Stimulated activated CD4-positive, alpha-beta T cell treated with anti-CD3 and anti-CD28 coated beads, Interleukin-1b, Interleukin-23, amount 100 ng/mL, for 4 hours (primary cell): ENCODE measurements at regions not wholly inside any gene's neighbourhood (a gene's known extent, or its start where the extent isn't known, plus 50 kb on each side); places are given as distances from the start of the nearest gene placed in this dataset.

Experiments
- DNase-seq, 2 donors: peaks; one replicate each; pipeline ENCODE4 v3.0.0-alpha.2; 2020; ENCODE audit warnings: low read depth in 2 of 2

DNA sequence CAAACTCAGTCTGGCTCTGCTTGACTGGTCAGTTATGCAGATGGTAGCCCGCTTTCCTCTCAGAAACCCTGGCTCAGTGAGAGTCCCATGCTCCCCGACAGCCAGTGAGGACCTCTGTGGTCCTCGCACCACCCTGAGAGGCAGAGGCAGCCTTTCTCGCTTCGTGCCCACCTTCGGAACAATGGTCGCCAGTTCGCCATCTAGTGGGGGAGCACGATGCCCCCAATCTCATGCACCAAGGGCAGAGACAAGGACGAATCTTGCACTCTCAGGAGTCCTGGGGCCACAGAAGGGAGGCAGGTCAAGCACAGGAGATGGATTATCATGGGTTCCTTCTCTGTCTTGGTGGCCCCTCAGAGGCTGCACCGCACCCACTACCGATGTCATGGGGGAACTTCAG is 75.2 kb downstream of the RHCG start:
- DNase-seq = no peak

DNA sequence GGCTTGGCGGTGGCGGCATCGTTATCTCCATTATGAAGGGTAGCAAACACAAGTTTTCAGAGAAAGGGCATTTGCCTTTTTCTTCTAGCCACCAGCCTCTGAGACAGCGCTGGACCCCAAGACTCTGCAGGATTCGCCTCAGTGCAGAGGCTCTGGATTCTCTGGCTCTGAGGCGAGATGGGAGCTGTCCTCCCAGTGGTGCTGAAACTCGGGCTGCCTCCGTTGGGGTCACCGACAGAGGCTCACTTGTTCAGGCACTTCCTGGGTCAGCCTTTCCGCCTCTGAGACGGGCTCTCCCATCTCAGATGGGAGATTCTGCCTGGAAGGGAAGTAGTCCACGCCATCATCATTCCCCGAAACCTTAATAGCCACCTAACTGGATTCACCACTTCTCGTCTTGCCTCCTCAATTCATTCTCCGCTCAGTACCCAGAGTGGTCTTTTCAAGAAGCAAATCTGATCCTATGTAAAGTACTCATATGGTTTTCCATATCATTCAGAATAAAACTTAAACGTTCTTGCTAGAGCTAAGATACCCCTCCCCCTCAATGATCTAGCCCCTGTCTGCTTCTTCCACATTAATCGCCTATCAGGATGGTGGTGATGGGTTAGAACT is 76.9 kb downstream of the RHCG start:
- DNase-seq = no peak

DNA sequence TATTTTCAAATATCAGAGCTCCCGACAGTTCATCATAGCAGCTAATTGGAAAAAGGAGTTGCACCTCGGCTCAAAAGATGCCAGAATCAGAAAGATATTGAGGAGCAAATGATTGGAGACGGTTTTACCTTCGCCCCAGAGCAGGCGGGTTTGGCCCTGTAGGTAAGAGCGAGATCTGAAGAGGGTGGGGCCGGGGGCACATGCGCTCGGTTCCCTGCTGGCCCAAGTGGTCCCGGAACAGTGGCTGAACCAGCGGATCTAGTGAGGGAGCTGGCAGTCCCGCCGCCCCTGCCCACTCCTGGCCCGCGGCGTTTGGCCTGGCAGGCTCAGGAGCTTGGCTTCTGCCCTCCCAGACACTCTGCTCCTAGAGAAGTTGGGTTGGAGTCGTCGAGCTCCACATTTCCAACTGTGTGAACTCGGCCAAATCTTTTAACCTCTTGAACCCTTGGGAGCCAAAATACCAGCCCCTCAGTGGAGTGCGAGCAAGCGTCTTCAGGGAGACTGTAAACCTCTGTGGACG is 79.1 kb downstream of the RHCG start:
- DNase-seq = no peak

DNA sequence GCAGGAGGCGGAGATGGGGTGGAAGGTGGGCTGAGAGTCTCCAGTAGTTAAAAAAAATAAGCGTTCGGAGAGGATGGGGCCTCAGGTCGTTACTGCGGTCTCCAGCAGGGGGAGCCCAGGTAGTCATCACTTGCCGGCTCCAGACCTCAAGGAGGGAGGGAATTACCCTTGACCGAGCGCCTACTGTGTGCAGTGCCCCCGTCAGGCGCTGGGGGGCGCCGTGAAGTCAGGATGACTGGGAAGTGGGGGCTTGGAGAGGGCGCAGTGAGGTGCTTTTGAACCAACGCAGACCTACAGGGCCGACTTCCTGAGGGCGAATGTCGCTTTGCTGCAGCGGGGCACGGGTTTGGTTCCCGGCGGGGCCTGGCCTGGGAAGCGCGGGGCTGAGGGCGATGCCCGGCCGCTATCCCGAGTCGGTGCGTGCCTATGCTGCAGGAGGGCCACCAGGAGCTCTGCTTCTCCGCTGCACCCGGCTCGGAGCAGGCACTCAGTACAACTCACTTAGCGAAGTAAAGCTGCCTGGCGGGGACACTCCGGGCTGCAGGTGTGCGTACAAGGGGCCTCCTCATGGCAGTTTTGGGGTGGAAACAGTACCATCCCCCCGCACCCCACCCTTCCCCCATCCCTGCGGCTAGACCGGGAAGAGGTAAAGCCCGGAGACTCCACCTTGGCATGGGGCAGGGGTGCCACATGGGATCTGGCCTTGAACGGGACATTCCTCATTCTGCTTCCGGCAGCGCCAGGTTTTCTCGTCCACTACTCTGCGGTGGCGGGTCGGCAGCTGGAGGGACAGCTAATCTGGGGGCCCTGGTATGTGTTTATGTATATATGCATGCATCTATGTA is 79.8 kb downstream of the RHCG start:
- DNase-seq = peak; percentile 51 to 62

DNA sequence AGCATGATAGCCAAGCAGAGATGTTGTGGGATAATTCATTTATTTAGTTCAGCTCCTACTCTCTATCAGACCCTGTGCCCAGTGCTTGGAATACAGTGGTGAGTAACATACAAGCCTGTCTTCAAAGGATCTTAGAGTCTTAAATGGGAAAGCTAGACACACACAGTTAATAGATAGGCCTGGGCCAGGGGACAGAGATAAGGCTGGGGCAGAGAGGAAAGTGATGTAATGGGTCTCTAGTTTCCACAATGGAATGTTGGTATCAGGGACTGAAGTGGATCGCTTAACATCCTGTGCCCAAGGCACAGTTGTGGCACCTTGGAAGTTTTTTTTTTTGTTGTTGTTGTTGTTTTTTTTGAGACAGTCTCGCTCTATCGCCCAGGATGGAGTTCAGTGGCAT is 79.9 kb upstream of the POLG start:
- DNase-seq = no peak

DNA sequence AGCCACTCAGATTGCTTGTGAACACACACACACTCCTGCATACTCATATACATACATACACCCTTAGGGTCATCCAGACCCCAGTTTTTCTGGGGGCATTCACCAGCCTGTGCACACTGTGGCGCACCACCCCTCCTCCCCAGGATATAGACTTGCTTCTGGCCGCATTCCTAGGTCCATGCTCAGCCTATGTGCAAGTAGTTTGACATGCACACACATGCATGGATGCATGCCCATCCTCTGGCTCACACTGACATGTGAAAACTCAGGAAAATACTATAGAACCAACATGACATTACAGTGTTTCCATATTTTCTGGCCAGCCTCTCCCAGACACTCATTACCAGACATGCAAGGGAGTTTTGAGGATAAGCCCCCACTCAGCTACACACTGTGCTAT is 79.3 kb upstream of the POLG start:
- DNase-seq = no peak

DNA sequence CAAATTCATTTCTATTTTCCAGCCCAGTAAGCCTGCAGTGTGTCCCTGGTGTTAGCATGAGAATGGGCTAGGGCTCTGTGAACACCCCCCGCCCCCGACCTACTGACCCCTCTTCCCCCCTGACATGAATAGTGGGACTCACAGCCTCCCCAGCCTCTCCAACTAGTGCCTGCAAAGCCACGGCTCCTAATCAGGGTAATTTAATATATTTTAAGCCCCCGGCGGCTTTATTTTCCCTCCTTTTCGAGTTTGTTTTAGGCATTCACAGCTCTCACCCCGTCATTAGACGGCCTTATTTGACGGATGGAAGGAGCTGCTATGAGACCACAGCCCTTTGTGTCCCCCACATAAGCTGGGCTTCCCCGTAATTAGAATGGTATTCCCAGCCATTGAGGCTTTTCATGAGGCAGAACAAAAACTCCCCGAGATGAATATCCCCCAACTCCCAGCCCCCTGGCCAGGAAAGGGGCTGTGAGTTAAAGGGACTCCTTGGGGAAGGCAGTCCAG is 78.3 kb upstream of the POLG start:
- DNase-seq = no peak

DNA sequence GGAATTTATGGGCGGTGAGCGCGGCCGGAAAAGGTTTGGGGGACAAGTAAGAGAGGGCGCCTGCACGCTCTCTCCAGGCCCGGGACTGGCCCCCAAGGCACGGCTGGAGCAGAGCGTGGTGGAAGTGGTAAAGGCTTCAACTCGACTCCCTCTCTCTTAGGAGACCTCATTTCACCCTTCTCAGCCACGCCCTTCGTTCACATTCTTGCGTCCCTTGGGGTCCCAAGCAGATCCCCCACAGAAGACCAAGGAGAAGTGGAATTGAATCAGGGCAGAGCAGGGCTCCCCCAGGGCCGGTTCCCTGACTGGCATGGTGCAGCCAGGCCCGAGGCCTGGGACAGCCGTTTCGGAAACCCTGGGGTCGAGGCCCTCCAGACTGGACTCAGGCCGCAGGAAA is 75.4 kb upstream of the POLG start:
- DNase-seq = no peak

DNA sequence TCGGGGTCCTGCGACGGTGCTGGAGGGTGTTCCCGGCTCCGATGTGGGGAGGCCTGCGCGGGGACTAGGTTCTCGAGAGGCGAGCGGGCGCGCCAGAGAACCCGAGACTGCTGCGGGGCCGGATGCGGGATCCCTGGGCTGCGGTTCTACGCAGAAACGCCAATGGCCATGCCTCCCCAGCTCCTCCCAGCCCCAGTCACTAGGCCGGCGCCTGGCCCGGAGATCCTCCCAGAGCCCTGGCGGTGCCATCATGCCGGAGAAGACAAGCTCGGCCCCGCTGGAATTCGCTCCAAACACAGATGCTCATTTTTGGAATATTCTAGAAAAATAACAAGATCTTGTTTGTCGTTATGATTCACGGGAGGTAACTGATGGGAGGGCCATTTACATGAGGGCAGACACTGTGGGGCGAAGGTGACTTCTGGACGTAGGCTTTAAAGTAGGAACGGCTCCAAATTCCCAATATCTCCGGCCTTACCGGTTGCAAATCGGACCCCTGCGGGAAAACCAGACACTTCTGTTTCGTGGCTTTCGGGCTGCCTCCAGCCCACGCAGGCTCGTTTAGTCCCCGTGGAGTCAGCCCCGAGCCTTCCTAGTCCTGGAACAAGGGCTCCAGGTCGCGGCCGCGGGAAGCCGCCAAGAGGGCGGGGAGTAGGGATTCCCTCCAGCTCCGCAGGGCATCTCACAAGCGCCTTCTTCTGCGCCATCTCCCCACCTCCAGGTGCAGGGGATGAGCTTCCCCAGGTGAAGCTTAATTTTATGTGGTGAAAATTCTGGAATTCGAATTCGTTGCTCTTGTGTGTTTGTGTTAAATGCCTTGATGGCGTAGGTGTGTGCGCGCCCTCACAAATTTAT is 74.8 kb upstream of the POLG start:
- DNase-seq = no peak

DNA sequence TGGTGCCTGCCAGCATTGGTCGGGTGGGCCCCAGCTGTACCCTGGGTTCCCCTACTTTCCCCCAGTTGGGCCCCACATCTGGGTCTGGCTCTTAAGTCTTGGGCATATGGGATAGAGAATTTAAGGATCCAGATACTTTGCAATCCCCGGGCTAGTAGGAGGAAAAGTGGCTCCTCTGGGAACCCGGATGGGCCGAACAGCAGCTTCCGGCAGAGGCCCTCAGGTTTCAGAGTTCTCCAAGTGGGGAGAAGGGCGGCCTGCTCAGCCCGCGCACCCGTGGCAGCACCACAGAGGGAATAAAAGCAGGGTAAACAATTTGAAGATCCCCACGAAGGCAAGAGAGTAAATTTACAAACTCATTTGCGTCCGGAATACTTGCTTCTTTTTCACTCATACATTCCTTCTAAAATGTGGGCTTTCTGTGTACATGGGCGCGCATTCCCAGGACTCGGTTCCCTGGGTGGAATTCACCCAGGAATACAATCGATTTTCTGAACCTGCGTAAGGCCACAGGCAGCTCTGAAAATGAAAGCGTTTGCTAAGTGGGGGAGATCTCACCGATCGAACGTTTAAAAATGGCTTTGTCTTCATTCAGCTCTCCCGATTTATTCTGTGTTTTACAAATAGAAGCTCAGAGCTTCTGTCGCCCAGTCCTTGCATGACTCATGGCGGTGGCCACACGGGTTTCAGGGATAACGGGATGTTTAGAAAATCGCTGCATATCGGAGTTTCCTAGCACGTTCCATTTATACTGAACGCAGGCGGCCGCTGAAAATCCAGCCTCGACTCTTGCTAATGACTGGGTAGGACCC is 74.0 kb upstream of the POLG start:
- DNase-seq = no peak

DNA sequence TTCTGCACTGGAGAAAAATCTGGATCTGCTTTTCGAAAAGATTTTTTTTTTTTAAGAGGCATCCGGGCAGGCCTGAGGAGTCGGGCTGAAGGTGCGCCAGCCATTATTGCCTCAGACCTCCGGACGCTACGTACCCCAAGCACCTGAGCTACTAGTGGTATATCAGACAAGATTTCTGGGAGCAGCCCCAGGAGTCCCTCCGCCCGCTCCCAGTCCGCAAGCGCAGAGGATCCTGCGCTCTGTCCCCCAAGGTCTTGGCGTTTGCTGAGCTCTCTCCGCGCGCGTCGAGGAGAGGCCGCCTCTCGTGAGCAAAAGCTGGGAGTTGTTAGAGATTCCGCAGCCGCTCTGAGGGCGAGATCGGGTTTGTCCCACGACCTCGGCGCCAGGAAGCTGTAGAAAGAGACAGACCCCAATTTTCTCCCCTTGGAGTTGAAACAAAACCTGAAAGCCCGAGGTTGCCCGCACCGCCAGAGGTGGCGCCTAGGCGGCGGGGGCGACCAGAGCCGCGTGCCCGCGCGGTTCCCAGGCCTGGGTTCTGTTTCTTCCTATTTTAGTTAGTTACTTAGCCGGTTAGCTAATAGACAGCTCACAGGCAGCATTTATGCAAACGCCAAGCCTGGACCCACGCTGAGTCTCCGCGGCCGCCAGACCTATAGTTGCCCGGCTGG is 72.5 kb upstream of the POLG start:
- DNase-seq = no peak

DNA sequence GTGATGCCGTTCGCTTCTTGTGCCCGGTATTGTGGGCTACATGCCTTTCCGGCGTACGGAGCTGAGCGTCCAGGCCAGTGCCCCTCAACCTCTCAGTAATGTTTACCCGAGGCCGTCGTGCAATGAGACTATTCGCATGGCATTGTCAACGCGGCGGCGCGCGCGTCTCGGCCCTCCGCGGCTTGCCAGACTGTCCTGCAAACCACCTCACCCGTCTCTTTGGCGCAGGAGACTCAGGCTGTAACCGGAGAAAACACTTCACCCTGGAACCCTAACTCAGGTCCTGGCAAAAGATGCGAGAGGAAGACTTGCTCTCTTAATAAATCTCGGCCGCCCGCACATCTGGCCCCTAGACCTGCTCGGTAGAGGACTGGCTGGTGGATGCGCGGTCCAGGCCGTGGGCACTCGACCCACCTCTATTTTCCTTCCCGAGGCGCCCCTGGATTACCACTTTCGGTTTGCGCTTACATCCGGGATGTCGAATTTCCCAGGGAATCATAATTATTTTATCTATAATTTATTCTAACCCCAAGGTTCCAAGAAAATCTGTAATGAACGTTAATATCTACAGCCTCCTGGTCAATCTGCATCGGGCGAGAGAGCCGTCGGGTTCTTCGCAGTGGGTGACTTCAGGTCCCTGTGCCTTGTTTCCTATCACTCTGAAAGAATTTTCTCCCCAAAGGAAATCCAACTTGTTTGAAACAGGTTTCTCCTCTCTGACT is 71.8 kb upstream of the POLG start:
- DNase-seq = no peak

DNA sequence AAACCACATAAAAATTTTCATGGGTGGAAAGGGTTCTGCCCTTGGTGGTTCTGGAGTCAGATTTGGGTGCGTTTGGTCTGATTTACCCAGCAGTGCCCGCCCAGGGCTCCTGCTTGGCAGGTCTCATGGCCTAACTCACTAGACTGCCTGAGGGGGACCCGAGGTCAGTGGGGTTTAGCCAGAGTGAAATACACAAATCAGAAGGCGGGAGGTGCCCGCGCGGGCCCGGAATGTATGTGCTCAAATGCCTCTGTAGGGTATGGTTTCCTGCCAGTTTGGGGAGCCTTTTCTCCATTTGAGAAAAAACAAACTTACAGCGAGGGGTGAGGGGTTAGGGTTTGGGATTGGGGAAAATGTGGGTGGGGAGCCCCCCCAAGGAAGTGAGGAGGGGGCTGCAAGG is 70.9 kb upstream of the POLG start:
- DNase-seq = no peak

DNA sequence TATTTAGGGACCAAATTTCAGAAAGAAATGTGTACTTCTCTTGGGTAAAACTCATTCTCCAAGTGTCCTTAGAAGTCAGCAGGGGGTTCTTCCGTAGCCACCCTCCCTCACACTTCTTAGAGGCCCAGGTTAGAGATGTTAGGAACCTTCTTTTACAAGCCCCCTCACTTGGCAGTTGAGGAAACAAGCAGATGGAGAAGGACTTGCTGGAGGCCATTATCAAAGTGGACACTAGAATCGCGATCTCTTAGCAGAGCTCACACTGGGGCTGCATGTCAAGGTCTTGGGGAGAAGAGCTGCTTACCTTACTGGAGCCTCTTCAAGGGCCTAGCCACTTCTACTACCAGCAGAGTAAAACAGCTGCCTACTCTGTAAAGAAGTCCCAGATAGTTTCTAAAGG is 69.4 kb upstream of the POLG start:
- no peak for DNase-seq

DNA sequence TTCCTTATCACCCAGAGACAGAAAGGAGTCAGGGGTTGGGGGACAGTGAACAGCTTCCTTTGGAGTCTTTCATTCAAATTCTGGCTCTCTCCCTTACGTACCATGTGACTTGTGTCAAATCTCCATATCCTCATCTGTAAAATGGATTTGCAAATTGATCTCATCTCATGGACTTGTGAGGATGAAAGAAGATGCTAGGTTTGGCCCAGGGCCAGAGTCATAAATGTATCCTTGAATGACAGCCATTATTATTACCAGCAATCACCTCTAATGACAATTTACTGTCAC is 67.8 kb upstream of the POLG start:
- no peak for DNase-seq

DNA sequence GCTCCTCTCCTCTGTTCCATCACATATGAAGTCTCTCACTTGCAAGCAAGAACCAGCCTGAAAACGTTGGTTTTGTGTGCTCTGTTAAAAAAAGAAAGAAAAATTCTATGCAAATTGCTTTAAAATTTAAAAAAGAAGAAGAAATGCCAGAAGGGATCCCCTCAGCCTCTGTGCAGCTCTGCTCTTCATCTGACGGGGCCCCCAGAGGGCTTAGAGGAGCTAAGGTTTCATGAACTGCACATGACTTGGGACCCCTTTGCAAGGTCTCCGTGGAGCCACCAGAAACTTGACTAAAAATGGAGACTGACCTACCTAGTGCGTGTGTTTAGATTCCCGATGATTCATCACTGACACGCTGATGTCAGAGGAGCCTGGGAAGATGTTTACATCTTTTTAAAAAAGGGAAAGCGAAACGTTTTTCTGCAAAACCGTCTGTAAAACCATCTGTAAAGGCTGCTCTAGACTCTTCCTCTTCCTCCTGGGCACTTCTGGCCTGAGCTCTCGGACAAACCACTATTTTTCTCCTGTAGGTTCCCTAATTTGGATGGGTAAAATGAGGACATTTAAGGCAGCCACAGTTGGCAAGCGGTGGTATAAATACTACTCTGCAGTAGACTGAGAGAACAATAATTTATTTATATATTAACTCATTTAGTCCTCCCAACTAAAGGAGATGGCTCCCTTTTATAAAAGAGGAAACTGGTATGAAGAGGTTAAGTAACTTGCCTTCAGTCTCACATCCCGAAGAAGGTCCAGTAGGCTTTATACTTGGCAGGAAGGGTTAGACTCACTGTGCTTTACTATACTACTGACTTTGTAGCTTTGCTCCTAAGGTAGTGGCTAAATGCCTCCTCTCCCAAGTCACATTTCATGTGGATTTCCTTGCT is 67.2 kb upstream of the POLG start:
- no peak for DNase-seq

DNA sequence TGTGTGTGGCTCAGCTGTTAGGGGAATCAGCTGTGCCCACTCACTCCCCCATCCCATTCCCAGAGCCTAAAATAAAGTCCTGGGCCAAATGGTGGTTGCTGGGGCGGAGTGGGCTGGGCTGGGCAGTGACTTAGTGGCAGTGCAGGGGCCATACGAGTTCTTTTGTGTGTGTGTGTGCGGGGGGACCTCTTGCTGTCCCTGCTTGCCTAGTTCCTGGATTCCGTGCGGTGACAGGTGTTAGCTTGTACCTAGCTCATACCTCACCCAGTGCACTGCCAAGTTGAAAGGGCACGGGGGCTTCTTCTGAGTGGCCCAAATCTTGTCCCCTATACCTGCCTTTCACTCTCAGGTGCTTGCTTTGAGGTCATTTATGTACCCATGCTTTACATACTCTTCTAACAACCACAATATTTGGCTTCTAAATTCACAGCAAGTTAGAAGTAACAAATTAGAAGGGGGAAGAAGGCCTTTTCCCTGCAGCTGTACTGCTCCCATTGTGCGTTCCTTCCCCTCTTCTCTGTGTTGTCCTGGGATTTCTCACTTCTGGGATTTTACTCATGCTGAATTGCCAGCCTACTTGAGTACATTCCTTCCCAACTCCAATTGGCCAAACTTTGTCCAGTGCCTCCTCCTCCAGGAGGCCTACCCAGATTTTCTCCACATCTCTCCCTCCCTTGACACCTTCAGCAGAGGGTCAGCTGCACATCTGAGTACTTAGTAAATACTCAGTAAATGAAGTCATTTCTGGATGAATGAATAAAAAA is 66.3 kb upstream of the POLG start:
- DNase-seq = no peak

DNA sequence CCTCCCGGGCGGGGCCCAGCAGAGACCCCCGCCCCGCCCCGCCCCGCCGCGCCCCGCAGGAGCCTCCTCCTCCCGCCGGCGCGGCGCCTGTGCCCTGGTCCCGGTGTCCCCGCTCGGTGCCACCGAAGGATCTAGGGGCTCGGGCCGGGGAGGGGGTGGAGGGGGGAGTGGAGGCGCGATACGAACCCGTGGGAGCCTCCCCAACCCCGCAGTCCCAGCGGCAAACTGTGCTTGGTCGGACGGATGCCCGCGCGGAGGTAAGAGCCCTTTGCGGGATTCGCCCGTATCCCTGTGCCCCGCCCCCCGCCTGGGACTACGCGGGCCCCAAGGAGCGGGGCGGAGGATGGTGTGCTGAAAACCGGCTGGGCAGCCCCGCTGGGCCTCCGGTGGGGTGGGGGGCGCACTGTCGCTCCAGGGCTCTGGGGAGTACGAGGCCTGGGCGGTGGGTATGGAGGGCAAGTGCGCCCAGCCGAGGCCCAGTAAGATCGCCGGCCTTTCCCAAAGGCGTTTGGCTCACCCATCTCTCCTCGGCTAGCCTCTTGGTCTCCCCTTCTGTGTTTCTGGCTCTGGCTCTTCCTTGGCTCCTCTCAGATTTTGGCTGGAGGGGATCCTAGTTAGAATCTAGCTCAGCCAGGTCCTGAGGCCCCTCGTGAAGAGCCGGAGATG is 65.6 kb upstream of the POLG start:
- no peak for DNase-seq
